Central memory CD8-positive, alpha-beta T cell (primary cell): ENCODE measurements at regions not wholly inside any gene's neighbourhood (a gene's known extent, or its start where the extent isn't known, plus 50 kb on each side); places are given as distances from the start of the nearest gene placed in this dataset.

Experiments
- ATAC-seq: fragments of 150-1000 bp; cut with Tn5 transposase; replicated peaks from 2 replicates; pipeline ENCODE4 v1.10.0; 2022; ENCODE audit warnings: mild to moderate bottlenecking, moderate FRiP score, moderate number of reproducible peaks; ENCODE audit not compliant: poor library complexity, severe bottlenecking; ENCODE audit errors: extremely low read depth
- DNase-seq, 2 donors: peaks; one replicate each; pipeline ENCODE4 v3.0.0; 2021; ENCODE audit warnings: low spot score in 2 of 2
- H3K27ac Mint-ChIP-seq: one replicate; pipeline ENCODE4 v1.8.0; 2022; ENCODE audit warnings: low read depth, mild to moderate bottlenecking, moderate library complexity, mixed read lengths
- H3K27me3 Mint-ChIP-seq: one replicate; pipeline ENCODE4 v1.8.0; 2022; ENCODE audit warnings: mixed read lengths
- H3K36me3 Mint-ChIP-seq: one replicate; pipeline ENCODE4 v1.8.0; 2022; ENCODE audit warnings: mild to moderate bottlenecking, moderate library complexity, mixed read lengths; ENCODE audit not compliant: insufficient read depth
- H3K4me1 Mint-ChIP-seq: one replicate; pipeline ENCODE4 v1.8.0; 2022; ENCODE audit warnings: mixed read lengths
- H3K4me3 Mint-ChIP-seq: one replicate; pipeline ENCODE4 v1.8.0; 2022; ENCODE audit warnings: mild to moderate bottlenecking, moderate library complexity, mixed read lengths
- H3K9me3 Mint-ChIP-seq: one replicate; pipeline ENCODE4 v1.8.0; 2022; ENCODE audit warnings: mixed read lengths

DNA sequence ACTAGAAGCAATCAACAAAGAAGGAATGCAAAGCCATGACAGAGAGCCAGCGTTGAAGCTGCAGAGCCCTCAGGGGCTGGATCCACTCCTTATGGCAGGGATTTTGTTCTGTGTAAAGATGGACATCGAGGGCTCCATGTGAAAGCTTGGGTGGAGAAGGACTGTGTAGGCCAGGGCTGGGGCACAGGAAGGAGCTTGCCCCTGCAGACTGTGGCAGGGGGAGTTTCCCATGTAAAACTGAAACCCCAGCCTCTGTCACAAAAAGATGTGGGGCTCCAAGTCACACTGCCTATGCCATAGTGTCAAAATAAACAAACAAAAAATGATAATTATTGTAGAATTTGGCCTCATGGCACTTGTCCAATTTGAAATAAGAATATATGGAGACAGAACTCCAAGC, 408.7 kb upstream of the HS6ST1 start:
- H3K4me1 Mint-ChIP-seq = no peaks in the 10 kb centered on the region
- H3K27me3 Mint-ChIP-seq = peaks cover 9% of the 10 kb centered on the region
- no peak overlapping the region for H3K27ac Mint-ChIP-seq
- no peaks in the 10 kb centered on the region for H3K36me3 Mint-ChIP-seq
- no peak for DNase-seq
- ATAC-seq = no peak
- no peak overlapping the region for H3K4me3 Mint-ChIP-seq
- H3K9me3 Mint-ChIP-seq = peaks cover 12% of the 10 kb centered on the region

DNA sequence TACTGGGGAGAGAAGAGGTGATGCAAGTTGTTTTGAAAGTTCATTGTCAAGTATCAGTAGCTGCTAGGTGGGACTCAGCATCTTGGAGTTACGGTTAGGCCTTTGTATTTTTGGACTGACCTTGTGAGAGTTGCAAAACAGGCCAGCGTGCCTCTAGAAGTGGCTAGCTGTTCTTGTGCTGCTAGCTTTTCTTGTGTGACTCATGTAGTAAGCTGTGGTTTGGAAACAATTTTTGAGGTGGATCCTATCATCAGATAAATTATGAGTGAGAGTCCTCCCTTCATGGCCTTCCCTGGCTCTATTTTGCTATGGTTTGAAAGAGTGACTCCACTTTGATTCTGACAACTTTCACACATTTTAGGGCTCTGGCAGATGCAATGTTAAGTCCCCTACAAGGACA, 409.2 kb upstream of the HS6ST1 start:
- H3K4me3 Mint-ChIP-seq = no peak overlapping the region
- no peak overlapping the region for H3K27ac Mint-ChIP-seq
- H3K36me3 Mint-ChIP-seq = no peaks in the 10 kb centered on the region
- DNase-seq (no peak), ATAC-seq (no peak)
- peaks cover 12% of the 10 kb centered on the region for H3K9me3 Mint-ChIP-seq
- peaks cover 9% of the 10 kb centered on the region for H3K27me3 Mint-ChIP-seq
- H3K4me1 Mint-ChIP-seq = no peaks in the 10 kb centered on the region

DNA sequence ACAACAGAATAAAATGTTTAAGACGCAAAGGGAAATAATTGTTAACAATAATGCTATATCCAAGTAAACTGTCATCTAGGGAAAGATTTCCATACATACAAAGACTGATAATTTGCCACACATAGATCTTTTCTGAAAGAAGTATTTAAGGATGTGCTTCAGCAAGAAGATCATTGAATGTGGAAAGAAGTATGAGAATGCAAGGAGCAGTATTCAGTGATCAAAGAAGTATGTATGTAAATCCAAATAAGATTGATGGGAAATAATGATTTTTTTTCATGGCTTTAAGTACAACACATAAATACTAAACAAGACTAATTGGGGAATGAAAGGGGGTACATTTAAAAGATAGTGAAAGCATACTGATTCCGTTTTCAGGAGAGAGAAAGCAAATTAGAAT, 410.4 kb upstream of the HS6ST1 start:
- DNase-seq (no peak), ATAC-seq (no peak)
- H3K4me3 Mint-ChIP-seq = no peak overlapping the region
- H3K36me3 Mint-ChIP-seq = no peaks in the 10 kb centered on the region
- H3K27ac Mint-ChIP-seq = no peak overlapping the region
- peaks cover 12% of the 10 kb centered on the region for H3K9me3 Mint-ChIP-seq
- H3K27me3 Mint-ChIP-seq = peaks cover 9% of the 10 kb centered on the region
- no peaks in the 10 kb centered on the region for H3K4me1 Mint-ChIP-seq

DNA sequence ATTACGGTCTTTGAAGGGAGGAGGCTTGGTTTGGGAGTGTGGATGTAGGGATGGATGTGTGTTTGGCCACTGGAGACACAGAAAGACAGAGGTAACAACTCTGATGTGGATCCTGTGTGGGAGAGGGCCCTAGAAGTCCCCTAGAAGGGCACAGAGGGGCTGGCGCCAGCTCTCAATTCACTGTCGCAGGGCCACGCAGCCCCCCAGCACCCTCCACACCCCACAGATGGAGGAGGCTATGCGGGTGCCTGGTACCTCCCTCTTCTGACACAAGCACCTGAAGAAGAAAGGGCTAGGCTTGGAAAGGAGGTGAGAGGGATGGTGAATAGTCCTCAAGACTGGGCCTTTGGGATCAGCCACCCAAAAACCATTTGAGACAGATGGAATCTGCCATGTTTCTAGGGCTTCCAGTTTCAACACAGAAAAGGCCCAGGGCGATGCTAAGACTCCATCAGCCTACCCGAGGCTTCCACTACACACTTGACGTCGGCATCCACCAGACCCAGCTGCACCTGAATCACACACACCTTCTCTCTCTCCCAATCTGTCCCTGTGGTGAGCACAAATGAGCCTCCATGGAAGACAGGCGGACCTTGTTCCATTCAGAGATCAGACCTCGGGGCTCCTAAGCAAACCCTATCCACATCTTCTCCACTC, 413.5 kb upstream of the HS6ST1 start:
- Mint-ChIP-seq H3K4me1 (no peaks in the 10 kb centered on the region), H3K27me3 (peaks cover 26% of the 10 kb centered on the region), H3K4me3 (no peak overlapping the region), H3K36me3 (peaks cover 2% of the 10 kb centered on the region), H3K27ac (no peak overlapping the region), H3K9me3 (peaks cover 12% of the 10 kb centered on the region)
- ATAC-seq (no peak), DNase-seq (no peak)

DNA sequence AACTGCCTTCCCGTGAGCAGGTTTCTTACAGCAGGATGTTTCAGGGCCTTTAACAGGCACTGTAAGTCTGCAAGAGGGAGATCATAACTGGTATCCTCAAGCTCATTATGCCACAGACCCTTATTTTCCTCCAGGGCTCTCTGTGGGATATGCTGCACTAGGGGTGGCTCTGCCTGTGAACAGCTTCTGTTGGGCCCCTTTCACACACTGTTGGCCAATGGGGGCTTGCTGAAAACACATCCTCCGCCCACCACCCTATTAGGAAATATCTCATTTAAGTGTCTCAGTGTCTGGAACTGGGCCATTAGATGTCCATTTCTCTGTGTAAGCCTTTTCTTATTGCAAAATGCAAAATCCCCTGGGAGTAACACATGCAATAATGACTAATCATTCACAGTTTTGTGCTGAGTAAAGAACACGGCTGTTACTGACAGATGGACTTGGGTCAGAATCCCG, 414.3 kb upstream of the HS6ST1 start:
- Mint-ChIP-seq H3K27me3 (peaks cover 26% of the 10 kb centered on the region), H3K4me1 (no peaks in the 10 kb centered on the region), H3K9me3 (peaks cover 11% of the 10 kb centered on the region), H3K4me3 (no peak overlapping the region), H3K36me3 (peaks cover 2% of the 10 kb centered on the region), H3K27ac (no peak overlapping the region)
- ATAC-seq (no peak), DNase-seq (no peak)

DNA sequence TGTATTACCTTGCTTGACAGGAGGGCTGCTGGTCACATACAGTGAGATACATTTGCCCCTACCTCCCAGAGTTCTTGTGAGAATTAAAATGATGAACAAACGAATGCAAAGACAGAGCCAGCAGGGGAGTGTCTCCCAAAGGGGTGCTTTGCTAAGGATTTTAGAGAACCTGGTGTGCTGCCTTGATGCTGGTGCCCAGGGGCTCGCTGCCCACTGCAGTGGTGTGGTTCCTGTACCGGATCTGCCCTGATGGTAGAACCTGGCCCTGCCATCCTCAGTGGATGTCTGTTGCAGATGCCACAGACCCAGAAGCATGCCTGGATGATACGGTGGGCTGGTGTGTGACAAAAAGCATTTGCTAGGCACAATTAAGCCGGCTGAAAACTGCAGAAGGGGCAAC, 414.8 kb upstream of the HS6ST1 start:
- ATAC-seq = no peak
- peaks cover 2% of the 10 kb centered on the region for H3K36me3 Mint-ChIP-seq

DNA sequence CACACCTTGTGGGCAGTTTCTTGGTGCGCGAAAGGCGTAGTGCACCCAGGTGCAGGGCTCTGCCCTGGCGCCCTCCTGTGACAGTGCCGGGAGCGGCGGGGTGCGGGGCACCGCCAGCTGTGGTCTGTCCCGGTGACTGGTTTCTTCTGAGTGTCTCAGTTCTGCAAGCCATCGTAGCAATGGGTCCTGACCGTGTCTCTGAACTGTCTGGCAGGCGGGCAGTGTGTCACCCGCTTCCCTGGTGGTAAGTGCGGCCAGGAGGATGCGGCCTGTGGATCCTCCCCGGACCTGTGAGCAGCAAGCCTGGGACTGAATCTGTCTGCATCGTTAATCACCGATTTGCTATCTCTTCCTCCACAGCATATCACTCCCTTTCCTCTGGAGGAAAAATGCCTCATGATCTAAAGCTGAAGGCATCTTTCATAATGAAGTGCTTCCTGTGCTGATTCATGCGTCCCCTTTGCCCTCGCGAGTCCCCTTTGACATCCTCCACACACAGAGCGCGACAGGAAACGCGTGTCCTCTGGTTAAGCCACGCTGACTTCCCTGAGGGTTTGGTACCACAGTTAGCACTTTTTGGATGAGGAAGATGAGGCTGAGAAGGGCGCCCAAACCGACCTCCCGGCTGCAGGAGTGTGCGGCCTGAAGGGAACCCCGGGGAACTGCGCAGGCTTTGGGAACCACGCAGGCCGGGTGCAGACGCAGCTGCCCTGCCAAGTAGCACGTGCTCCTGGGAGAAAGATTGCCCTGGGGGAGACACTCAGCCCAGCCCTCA, 416.0 kb upstream of the HS6ST1 start:
- H3K27ac Mint-ChIP-seq = no peak overlapping the region
- no peaks in the 10 kb centered on the region for H3K4me1 Mint-ChIP-seq
- peaks cover 2% of the 10 kb centered on the region for H3K36me3 Mint-ChIP-seq
- H3K4me3 Mint-ChIP-seq = no peak overlapping the region
- ATAC-seq (no peak), DNase-seq (no peak)
- no peaks in the 10 kb centered on the region for H3K9me3 Mint-ChIP-seq
- peaks cover 18% of the 10 kb centered on the region for H3K27me3 Mint-ChIP-seq

More for the DNA sequence above, 414.8 kb upstream of the HS6ST1 start:
- Mint-ChIP-seq H3K27ac (no peak overlapping the region), H3K4me3 (no peak overlapping the region), H3K4me1 (no peaks in the 10 kb centered on the region), H3K27me3 (peaks cover 26% of the 10 kb centered on the region), H3K9me3 (peaks cover 6% of the 10 kb centered on the region)
- DNase-seq = no peak

DNA sequence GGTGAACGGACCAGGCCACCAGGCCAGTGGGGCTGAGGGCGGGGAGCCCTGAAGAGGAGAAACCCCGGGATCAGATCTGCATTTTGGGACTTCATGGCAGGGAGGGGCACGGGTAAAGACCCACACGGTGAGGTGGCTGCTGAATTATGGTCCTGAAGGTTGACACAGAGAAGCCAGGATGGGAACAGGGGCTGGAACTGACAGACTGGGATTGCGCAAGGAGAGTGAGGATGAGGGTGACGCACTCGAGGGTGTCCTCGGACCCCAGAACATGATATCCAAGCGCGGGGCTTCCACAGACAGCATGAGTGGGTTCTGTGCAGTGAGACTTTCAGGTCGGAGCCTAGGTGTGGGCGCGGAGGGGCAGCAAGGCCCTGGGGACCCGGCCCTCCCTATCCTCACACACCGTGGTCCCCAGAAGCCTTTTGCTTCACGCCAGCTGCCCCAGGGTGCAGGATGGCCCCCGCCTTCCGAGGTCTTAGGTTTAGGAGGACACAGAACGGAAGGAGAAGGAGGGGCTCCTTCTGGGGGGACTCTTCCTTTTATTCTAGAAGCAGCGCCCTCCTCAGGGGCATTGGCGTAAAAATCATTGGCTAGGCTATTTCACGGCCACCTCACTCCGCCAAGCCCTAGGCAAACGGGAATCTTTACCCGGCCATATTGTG, 416.8 kb upstream of the HS6ST1 start:
- H3K27me3 Mint-ChIP-seq = peaks cover 25% of the 10 kb centered on the region
- ATAC-seq (no peak), DNase-seq (no peak)
- peaks cover 2% of the 10 kb centered on the region for H3K36me3 Mint-ChIP-seq
- H3K4me1 Mint-ChIP-seq = no peaks in the 10 kb centered on the region
- no peak overlapping the region for H3K27ac Mint-ChIP-seq
- H3K9me3 Mint-ChIP-seq = no peaks in the 10 kb centered on the region
- no peak overlapping the region for H3K4me3 Mint-ChIP-seq

DNA sequence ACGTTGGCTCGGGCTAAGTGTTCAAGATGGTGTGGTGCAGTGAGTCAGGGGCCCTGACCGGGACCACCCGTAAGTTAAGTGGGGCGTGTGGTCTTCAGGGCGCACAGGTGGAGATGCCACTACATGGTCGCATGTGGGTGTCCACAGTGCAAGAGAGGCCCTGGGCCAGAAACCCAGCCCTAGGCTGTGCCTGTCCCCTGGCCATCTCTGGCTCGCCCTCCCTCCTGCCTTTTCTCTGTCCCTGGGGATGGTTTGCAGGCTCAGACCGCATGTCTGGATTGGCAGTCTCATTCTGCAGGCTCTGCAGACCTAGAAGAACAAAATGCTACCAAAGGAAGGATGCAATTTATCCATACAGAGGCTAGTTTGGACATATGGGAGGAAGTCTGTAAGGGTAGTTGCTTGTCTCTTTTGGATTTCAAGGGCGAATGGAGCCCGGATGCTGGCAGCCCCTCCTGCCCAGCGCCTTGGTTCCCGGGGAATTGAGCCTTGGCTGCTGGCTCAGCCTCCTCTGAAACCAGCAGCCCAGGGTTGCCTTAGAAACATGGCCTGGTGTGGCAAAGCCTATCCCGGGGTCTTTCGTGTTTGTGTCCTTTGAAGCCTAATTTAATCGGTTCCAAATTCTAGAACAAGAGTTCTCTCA, 417.5 kb upstream of the HS6ST1 start:
- H3K27ac Mint-ChIP-seq = no peak overlapping the region
- peaks cover 30% of the 10 kb centered on the region for H3K27me3 Mint-ChIP-seq
- no peak overlapping the region for H3K4me3 Mint-ChIP-seq
- no peak for ATAC-seq
- DNase-seq = no peak
- H3K9me3 Mint-ChIP-seq = no peaks in the 10 kb centered on the region
- H3K4me1 Mint-ChIP-seq = no peaks in the 10 kb centered on the region
- H3K36me3 Mint-ChIP-seq = peaks cover 2% of the 10 kb centered on the region

DNA sequence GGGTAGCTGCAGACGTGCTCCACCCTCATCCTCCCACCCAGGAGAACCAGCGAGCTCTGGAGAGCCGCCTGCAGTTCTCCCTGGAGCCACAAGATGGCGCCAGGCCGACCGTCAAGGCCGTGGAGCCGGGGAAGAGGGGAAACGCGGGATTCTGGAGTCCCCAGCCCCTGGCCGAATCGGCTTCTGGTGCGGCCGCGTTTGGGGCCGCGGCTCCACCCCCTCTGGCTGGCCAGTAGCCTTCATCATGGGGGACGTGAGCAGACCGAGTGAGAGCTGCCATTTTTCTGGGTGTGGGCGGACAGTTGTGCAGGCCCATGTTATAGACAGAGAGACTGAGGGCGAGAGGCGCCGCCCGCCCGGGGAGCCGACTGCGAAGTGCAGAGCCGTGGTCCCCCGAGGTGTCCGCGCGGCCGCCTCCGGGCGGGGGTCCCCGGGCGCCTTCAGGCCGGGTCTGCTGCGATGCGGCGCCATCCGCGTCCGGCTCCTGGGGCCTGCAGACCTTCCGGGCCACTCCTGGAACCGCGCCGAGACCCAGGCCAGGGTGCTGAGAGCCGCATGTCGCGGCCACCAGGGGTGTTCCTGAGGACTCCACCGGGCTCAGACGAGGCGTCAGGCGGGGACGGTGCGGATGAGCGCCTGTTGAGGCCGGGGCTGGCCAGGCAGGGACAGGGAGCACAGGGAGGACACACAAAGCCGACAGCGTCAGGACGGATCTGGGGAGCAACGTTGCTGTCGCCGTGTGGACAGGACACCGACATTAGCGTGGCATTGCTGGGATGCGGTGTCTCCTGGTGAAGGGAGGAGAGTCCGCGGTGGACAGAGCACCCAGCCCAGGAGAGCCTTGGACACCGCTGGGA, 418.2 kb upstream of the HS6ST1 start:
- no peak overlapping the region for H3K27ac Mint-ChIP-seq

DNA sequence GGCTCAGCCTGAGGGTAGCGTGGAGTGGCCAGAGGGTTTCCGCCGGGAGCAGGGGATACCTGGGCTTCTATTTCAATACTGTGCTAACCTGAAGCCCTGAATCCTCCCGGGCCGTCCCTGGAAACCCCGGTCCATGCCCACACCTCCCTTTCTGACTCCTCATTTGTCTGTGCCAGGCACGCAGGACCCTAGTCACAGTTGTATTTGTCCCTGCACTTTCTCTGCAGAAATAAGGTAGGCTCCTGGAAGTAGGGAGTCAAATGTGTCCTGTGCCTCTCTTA, 418.8 kb upstream of the HS6ST1 start:
- DNase-seq = no peak
- H3K27me3 Mint-ChIP-seq = peaks cover 39% of the 10 kb centered on the region
- no peak overlapping the region for H3K27ac Mint-ChIP-seq
- H3K4me1 Mint-ChIP-seq = no peaks in the 10 kb centered on the region
- H3K9me3 Mint-ChIP-seq = no peaks in the 10 kb centered on the region
- peaks cover 2% of the 10 kb centered on the region for H3K36me3 Mint-ChIP-seq
- no peak for ATAC-seq
- no peak overlapping the region for H3K4me3 Mint-ChIP-seq

More for the DNA sequence above, 418.2 kb upstream of the HS6ST1 start:
- Mint-ChIP-seq H3K36me3 (peaks cover 2% of the 10 kb centered on the region), H3K27me3 (peaks cover 38% of the 10 kb centered on the region), H3K4me1 (no peaks in the 10 kb centered on the region), H3K9me3 (no peaks in the 10 kb centered on the region), H3K4me3 (no peak overlapping the region)
- peak; percentile 41 for ATAC-seq
- DNase-seq = peak in 1 of 2 donors; percentile 31
